H1 (cell line): ENCODE measurements at regions not wholly inside any gene's neighbourhood (a gene's known extent, or its start where the extent isn't known, plus 50 kb on each side); places are given as distances from the start of the nearest gene placed in this dataset.

ENCODE experiments used
- CTCF ChIA-PET: fragments of 300-600 bp; sonication (Branson Sonifier 250); formaldehyde crosslinking; loops from one replicate; lab custom pipeline; 2021; ENCODE audit not compliant: partially characterized antibody; lab: Charles Lee
- POLR2A ChIA-PET: fragments of 300-600 bp; sonication (Branson Sonifier 250); formaldehyde crosslinking; loops from one replicate; lab custom pipeline; 2021; ENCODE audit warnings: inconsistent platforms; ENCODE audit not compliant: partially characterized antibody; lab: Charles Lee
- DNase-seq, 2 experiments: peaks; one replicate each; pipeline versions ENCODE4 v3.0.0 to v3.0.0-alpha.2; 2010 to 2022; ENCODE audit warnings: low spot score in 2 of 2, low read depth in 1 of 2, mixed read lengths in 1 of 2
- FAIRE-seq: peaks from 2 replicates; lab custom pipeline; 2011; peaks lifted over from hg19 to GRCh38; lab: Jason Lieb, UNC
- H2AFZ ChIP-seq: 2 replicates; pipeline ENCODE4 v1.8.1; 2012; ENCODE audit warnings: low read length, inconsistent platforms
- H2AK5ac ChIP-seq: 2 replicates; pipeline ENCODE4 v1.6.1; 2013; ENCODE audit warnings: low read depth, low read length
- H2BK120ac ChIP-seq: replicated peaks from 2 replicates; pipeline ENCODE3; 2013; ENCODE audit warnings: low read depth, low read length, inconsistent platforms
- H2BK12ac ChIP-seq: 2 replicates; pipeline ENCODE4 v1.6.1; 2013; ENCODE audit warnings: low read depth, low read length
- H2BK15ac ChIP-seq: 2 replicates; pipeline ENCODE4 v1.6.1; 2013; ENCODE audit warnings: low read length
- H2BK20ac ChIP-seq: 2 replicates; pipeline ENCODE4 v1.6.1; 2013; ENCODE audit warnings: low read length
- H2BK5ac ChIP-seq: 2 replicates; pipeline ENCODE4 v1.6.1; 2013; ENCODE audit warnings: low read depth, low read length
- H3K14ac ChIP-seq: 2 replicates; pipeline ENCODE4 v1.6.1; 2013; ENCODE audit warnings: inconsistent platforms; ENCODE audit not compliant: insufficient read length
- H3K18ac ChIP-seq: 2 replicates; pipeline ENCODE4 v1.6.1; 2013; ENCODE audit warnings: low read length; ENCODE audit errors: extremely low read depth
- H3K23ac ChIP-seq: 2 replicates; pipeline ENCODE4 v1.6.1; 2013; ENCODE audit warnings: inconsistent platforms; ENCODE audit not compliant: insufficient read length
- H3K23me2 ChIP-seq: 2 replicates; pipeline ENCODE4 v1.6.1; 2013; ENCODE audit warnings: low read depth, low read length
- H3K27ac ChIP-seq: 2 replicates; pipeline ENCODE4 v1.6.1; 2011; ENCODE audit warnings: low read depth, low read length, inconsistent platforms
- H3K27me3 ChIP-seq, 4 experiments: replicated peaks in 1 of 4; 1 replicate in 1 of 4; 2 replicates in 3 of 4; pipeline versions ENCODE4 v1.6.1 to v1.8.1; 2011 to 2013; ENCODE audit warnings: low read length in 3 of 4, mild to moderate bottlenecking in 3 of 4, inconsistent platforms in 2 of 4, mixed read lengths in 2 of 4, moderate library complexity in 1 of 4; ENCODE audit not compliant: control insufficient read depth in 3 of 4, insufficient read depth in 3 of 4; ENCODE audit errors: extremely low read depth in 1 of 4
- H3K36me3 ChIP-seq, 4 experiments: 2 replicates each; pipeline versions ENCODE4 v1.6.1 to v1.8.1; 2011 to 2013; ENCODE audit warnings: mild to moderate bottlenecking in 4 of 4, low read length in 3 of 4, moderate library complexity in 2 of 4, control low read depth in 1 of 4, inconsistent platforms in 1 of 4; ENCODE audit not compliant: insufficient read depth in 4 of 4, control insufficient read depth in 2 of 4
- H3K4ac ChIP-seq: replicated peaks from 2 replicates; pipeline ENCODE3; 2013; ENCODE audit warnings: low read length, low read depth, mixed read lengths, inconsistent platforms; ENCODE audit not compliant: insufficient read length
- H3K4me1 ChIP-seq, 4 experiments: replicated peaks in 1 of 4; 1 replicate in 1 of 4; 2 replicates in 3 of 4; pipeline versions ENCODE4 v1.6.1 to v1.8.1; 2011 to 2013; ENCODE audit warnings: low read length in 3 of 4, inconsistent platforms in 2 of 4, mixed read lengths in 1 of 4; ENCODE audit not compliant: insufficient read depth in 4 of 4, control insufficient read depth in 3 of 4
- H3K4me2 ChIP-seq, 2 experiments: 2 replicates each; pipeline versions ENCODE4 v1.6.1 to v1.8.1; 2011 to 2013; ENCODE audit warnings: low read depth in 2 of 2, low read length in 2 of 2, control low read depth in 1 of 2, inconsistent platforms in 1 of 2, mild to moderate bottlenecking in 1 of 2; ENCODE audit not compliant: insufficient read depth in 1 of 2
- H3K4me3 ChIP-seq, 4 experiments: fragments of 200-600, 300-600 bp in 1 of 4; sonication (generic), shearing (Covaris generic), sonication (Bioruptor Twin) in 1 of 4; 2 replicates each; pipeline versions ENCODE4 v1.5.1 to v1.8.1; 2011 to 2016; ENCODE audit warnings: low read length in 4 of 4, low read depth in 3 of 4, control low read depth in 2 of 4, inconsistent platforms in 2 of 4, mild to moderate bottlenecking in 2 of 4, mixed read lengths in 1 of 4, moderate library complexity in 1 of 4; ENCODE audit not compliant: insufficient read depth in 2 of 4; ENCODE audit errors: extremely low read depth in 1 of 4
- H3K56ac ChIP-seq: replicated peaks from 2 replicates; pipeline ENCODE3; 2013; ENCODE audit warnings: low read depth, mild to moderate bottlenecking, mixed read lengths, low read length, inconsistent platforms; ENCODE audit not compliant: insufficient read length
- H3K79me1 ChIP-seq: 2 replicates; pipeline ENCODE4 v1.6.1; 2013; ENCODE audit warnings: low read depth, low read length, control low read depth
- H3K79me2 ChIP-seq, 2 experiments: 2 replicates each; pipeline versions ENCODE4 v1.6.1 to v1.8.1; 2012 to 2013; ENCODE audit warnings: low read length in 2 of 2, mild to moderate bottlenecking in 2 of 2, inconsistent platforms in 1 of 2; ENCODE audit not compliant: insufficient read depth in 2 of 2, control insufficient read depth in 1 of 2
- H3K9ac ChIP-seq, 4 experiments: replicated peaks in 1 of 4; 1 replicate in 1 of 4; 2 replicates in 3 of 4; pipeline versions ENCODE4 v1.6.1 to v1.8.1; 2011 to 2013; ENCODE audit warnings: low read depth in 3 of 4, low read length in 3 of 4, control low read depth in 2 of 4, mild to moderate bottlenecking in 2 of 4, moderate library complexity in 2 of 4, inconsistent platforms in 1 of 4; ENCODE audit errors: extremely low read depth in 1 of 4
- H3K9me3 ChIP-seq, 2 experiments: 2 replicates each; pipeline versions ENCODE4 v1.6.1 to v1.8.1; 2012 to 2013; ENCODE audit warnings: mild to moderate bottlenecking in 2 of 2, moderate library complexity in 2 of 2, control low read depth in 1 of 2, inconsistent platforms in 1 of 2, low read depth in 1 of 2, low read length in 1 of 2, mixed read lengths in 1 of 2; ENCODE audit not compliant: insufficient read depth in 2 of 2
- H4K20me1 ChIP-seq, 2 experiments: replicated peaks in 1 of 2; 2 replicates each; pipeline versions ENCODE3 to v1.8.1; 2011 to 2013; ENCODE audit warnings: inconsistent platforms in 2 of 2, low read length in 2 of 2, mild to moderate bottlenecking in 1 of 2; ENCODE audit not compliant: insufficient read depth in 2 of 2, control insufficient read depth in 1 of 2
- H4K5ac ChIP-seq: 2 replicates; pipeline ENCODE4 v1.6.1; 2013; ENCODE audit warnings: low read length, low read depth, mixed read lengths, inconsistent platforms; ENCODE audit not compliant: insufficient read length
- H4K8ac ChIP-seq: 2 replicates; pipeline ENCODE4 v1.8.0; 2013; ENCODE audit warnings: mild to moderate bottlenecking, moderate library complexity, low read length, inconsistent platforms; ENCODE audit not compliant: insufficient read depth; ENCODE audit errors: extremely low read depth
- H4K91ac ChIP-seq: replicated peaks from 2 replicates; pipeline ENCODE3; 2013; ENCODE audit warnings: low read length, mixed read lengths, inconsistent platforms; ENCODE audit not compliant: insufficient read length
- SP1 ChIP-seq: IDR thresholded peaks from 2 replicates; pipeline ENCODE4 v1.6.1; 2011; ENCODE audit warnings: low read depth, low read length
- SRF ChIP-seq: IDR thresholded peaks from 2 replicates; pipeline ENCODE4 v1.6.1; 2011; ENCODE audit warnings: mild to moderate bottlenecking, low read depth, low read length, moderate library complexity
- SUZ12 ChIP-seq: fragments of 200-600 bp; sonication (generic); IDR thresholded peaks from 2 replicates; pipeline ENCODE4 v1.6.1; 2012; ENCODE audit warnings: mild to moderate bottlenecking, inconsistent platforms, low read length, moderate library complexity, mixed read lengths
- WGBS, 2 experiments: shearing (Covaris generic) in 1 of 2; methylation state at CpG; one replicate each; pipeline versions ENCODE4 v1.1.6 to v1.1.7; 2013 to 2015; ENCODE audit warnings: low lambda C conversion rate in 2 of 2, mixed read lengths in 2 of 2, inconsistent platforms in 1 of 2, low coverage in 1 of 2, missing lambda C conversion rate in 1 of 2; ENCODE audit not compliant: insufficient replicate concordance in 2 of 2, insufficient coverage in 1 of 2, insufficient read length in 1 of 2; ENCODE audit errors: extremely low coverage in 1 of 2, missing lambda C conversion rate in 1 of 2; 5-methylcytosine and 5-hydroxymethylcytosine counted together

DNA sequence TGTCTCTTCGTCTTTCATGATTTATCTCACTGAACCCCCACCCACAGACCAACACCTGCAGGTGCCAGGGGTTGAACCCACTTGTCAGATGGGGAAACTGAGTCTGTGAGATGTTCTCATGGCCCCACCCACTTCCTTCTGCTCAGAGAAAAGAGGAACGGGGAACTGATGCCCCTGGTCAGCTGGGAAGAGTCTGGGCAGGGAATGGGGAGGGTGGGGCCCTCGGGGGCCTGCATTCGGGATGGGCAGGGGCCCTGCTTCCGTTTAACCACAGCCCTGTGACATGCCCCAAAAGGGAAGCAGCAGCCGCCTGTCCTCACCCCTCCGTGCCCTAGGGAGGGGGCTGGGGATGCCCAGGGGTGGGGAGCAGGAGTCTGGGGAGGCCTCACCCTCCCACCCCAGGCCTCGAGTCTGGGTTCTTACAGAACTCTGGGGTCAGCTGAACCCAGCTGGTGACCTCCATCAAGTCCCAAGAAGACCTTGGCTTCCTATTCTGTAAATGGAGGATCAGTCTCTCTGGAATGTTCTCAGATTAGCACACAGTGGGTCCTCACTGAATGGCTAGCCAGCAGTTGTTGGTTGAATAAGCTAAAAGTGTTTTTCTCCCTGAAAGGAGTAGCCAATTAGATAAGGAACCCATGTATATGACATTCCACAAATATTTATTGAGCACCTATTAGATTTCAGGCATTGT, 81.5 kb downstream of the CEBPB start:
- Histone ChIP-seq H2AFZ (no peak overlapping the region), H3K14ac (no peak overlapping the region), H2BK20ac (no peak overlapping the region), H3K27ac (no peak overlapping the region), H2BK15ac (no peak overlapping the region), H2BK120ac (no peak overlapping the region), H2BK5ac (no peak overlapping the region), H4K91ac (no peak overlapping the region), H3K4me1 (peaks cover 4 to 8% (median 6%) of the 10 kb centered on the region in 4 experiments; a peak in 6 of 7 replicates), H3K18ac (no peak overlapping the region), H3K23me2 (no peaks in the 10 kb centered on the region), H4K5ac (no peak overlapping the region), H3K4me3 (no peak overlapping the region), H3K4ac (no peak overlapping the region), H3K79me2 (no peaks in the 10 kb centered on the region), H3K27me3 (no peaks in the 10 kb centered on the region; a peak in 1 of 7 replicates), H3K56ac (no peak overlapping the region), H4K20me1 (no peaks in the 10 kb centered on the region), H2BK12ac (no peak overlapping the region), H3K36me3 (no peaks in the 10 kb centered on the region), H3K9ac (no peak overlapping the region), H3K4me2 (no peak overlapping the region), H3K79me1 (no peaks in the 10 kb centered on the region), H4K8ac (no peak overlapping the region), H3K9me3 (no peaks in the 10 kb centered on the region), H3K23ac (no peak overlapping the region), H2AK5ac (no peak overlapping the region)
- DNase-seq, result no peak
- POLR2A ChIA-PET, result no interaction called here
- TF ChIP-seq SP1 (no peak), SUZ12 (no peak), SRF (no peak)
- WGBS, 2 experiments, result 74% methylated on average over 3 of the region's 8 CpGs; no CpG with 5 or more reads in 1 of the 2 experiments
- no peak for FAIRE-seq
- CTCF ChIA-PET, result interaction anchor here (6.6 kb wide), 1 partner anchor 11 kb away, joined by 48 read pairs; no protein-coding TSS in a partner anchor
